DND-41 (cell line): ENCODE measurements at regions not wholly inside any gene's neighbourhood (a gene's known extent, or its start where the extent isn't known, plus 50 kb on each side); places are given as distances from the start of the nearest gene placed in this dataset.
"Not testable (repeated sequence)": the region's sequence is repeated elsewhere in the genome, so short reads cannot be mapped to it uniquely, and the experiment has no call there.

Experiments used
- ATAC-seq: fragments of 200-7000 bp; cut with Tn5 transposase; 3 replicates; pipeline ENCODE4 v1.9.1; 2021; ENCODE audit warnings: low read depth; ENCODE audit not compliant: insufficient read depth
- DNase-seq: peaks from one replicate; pipeline ENCODE4 v3.0.0-alpha.2; 2020
- H2AFZ ChIP-seq: 2 replicates; pipeline ENCODE4 v1.6.0; 2012; ENCODE audit warnings: low read depth, low read length
- H3K27ac ChIP-seq: 2 replicates; pipeline ENCODE4 v1.5.1; 2012; ENCODE audit warnings: low read length, inconsistent platforms
- H3K27me3 ChIP-seq: fragments of 200-600 bp; sonication (generic); 2 replicates; pipeline ENCODE4 v1.6.0; 2012; ENCODE audit warnings: low read length, mild to moderate bottlenecking, inconsistent platforms; ENCODE audit not compliant: insufficient read depth, poor library complexity
- H3K36me3 ChIP-seq: 2 replicates; pipeline ENCODE4 v1.5.1; 2012; ENCODE audit warnings: low read length, inconsistent platforms; ENCODE audit not compliant: insufficient read depth
- H3K4me1 ChIP-seq: 2 replicates; pipeline ENCODE4 v1.5.1; 2012; ENCODE audit warnings: mild to moderate bottlenecking, low read length; ENCODE audit not compliant: insufficient read depth
- H3K4me2 ChIP-seq: 2 replicates; pipeline ENCODE4 v1.6.0; 2012; ENCODE audit warnings: mild to moderate bottlenecking, moderate library complexity, low read length, inconsistent platforms; ENCODE audit not compliant: insufficient read depth
- H3K4me3 ChIP-seq, 2 experiments: fragments of 200-600 bp in 1 of 2; shearing (Covaris generic) in 1 of 2; 2 replicates each; pipeline ENCODE4 v1.5.1; 2012 to 2016; ENCODE audit warnings: inconsistent platforms in 2 of 2, low read length in 2 of 2, mild to moderate bottlenecking in 2 of 2, low read depth in 1 of 2, moderate library complexity in 1 of 2
- H3K79me2 ChIP-seq: 2 replicates; pipeline ENCODE4 v1.6.0; 2012; ENCODE audit warnings: low read length, inconsistent platforms; ENCODE audit not compliant: insufficient read depth
- H3K9ac ChIP-seq: 2 replicates; pipeline ENCODE4 v1.6.0; 2012; ENCODE audit warnings: low read depth, mild to moderate bottlenecking, inconsistent platforms, low read length, moderate library complexity
- H3K9me3 ChIP-seq: 2 replicates; pipeline ENCODE4 v1.5.1; 2012; ENCODE audit warnings: low read length, moderate library complexity, mild to moderate bottlenecking, inconsistent platforms; ENCODE audit not compliant: insufficient read depth, severe bottlenecking
- H4K20me1 ChIP-seq: 2 replicates; pipeline ENCODE4 v1.6.0; 2012; ENCODE audit warnings: low read length; ENCODE audit not compliant: insufficient read depth
- EZH2 ChIP-seq: IDR thresholded peaks from 3 replicates; pipeline ENCODE4 v1.6.1; 2012; ENCODE audit warnings: borderline replicate concordance, low read depth, mild to moderate bottlenecking, moderate library complexity, low read length, inconsistent platforms; ENCODE audit not compliant: severe bottlenecking
- TF ChIP-seq, protein P1 (sequence below): IDR thresholded peaks from 2 replicates; pipeline ENCODE4 v1.5.1; 2012; ENCODE audit warnings: borderline replicate concordance, low read length, moderate library complexity, mild to moderate bottlenecking; ENCODE audit not compliant: poor library complexity, severe bottlenecking; ENCODE audit errors: extremely low read depth

DNA sequence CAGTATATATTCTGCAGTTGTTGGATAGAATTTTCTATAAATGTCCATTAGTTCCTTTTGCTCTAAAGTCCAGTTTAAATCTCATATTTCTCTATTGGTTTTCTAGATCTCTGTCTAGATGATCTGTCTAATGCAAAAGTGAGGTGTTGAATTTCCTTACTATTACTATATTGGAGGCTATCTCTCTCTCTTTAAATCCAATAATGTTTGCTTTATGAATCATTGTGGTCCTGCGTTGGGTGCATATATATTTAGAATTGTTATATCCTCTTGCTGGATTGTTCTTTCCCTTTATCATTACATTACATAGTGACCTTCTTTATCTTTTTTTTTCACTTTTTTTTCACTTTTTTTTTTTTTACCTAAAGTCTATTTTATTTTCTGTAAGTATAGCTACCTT lies 208.5 kb upstream of the ASCC3 start:
- H3K9me3 ChIP-seq: peaks cover 13% of the 10 kb centered on the region
- no peaks in the 10 kb centered on the region for H3K27me3 ChIP-seq
- no peak overlapping the region for H3K9ac ChIP-seq
- H3K4me2 ChIP-seq: no peak overlapping the region
- H3K4me3 ChIP-seq: no peak overlapping the region
- TF ChIP-seq, protein P1, sequence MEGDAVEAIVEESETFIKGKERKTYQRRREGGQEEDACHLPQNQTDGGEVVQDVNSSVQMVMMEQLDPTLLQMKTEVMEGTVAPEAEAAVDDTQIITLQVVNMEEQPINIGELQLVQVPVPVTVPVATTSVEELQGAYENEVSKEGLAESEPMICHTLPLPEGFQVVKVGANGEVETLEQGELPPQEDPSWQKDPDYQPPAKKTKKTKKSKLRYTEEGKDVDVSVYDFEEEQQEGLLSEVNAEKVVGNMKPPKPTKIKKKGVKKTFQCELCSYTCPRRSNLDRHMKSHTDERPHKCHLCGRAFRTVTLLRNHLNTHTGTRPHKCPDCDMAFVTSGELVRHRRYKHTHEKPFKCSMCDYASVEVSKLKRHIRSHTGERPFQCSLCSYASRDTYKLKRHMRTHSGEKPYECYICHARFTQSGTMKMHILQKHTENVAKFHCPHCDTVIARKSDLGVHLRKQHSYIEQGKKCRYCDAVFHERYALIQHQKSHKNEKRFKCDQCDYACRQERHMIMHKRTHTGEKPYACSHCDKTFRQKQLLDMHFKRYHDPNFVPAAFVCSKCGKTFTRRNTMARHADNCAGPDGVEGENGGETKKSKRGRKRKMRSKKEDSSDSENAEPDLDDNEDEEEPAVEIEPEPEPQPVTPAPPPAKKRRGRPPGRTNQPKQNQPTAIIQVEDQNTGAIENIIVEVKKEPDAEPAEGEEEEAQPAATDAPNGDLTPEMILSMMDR: no peak
- TF ChIP-seq EZH2: no peak
- no peaks in the 10 kb centered on the region for H3K79me2 ChIP-seq
- no peaks in the 10 kb centered on the region for H4K20me1 ChIP-seq
- H3K36me3 ChIP-seq: no peaks in the 10 kb centered on the region
- H2AFZ ChIP-seq: no peak overlapping the region
- ATAC-seq (no peak), DNase-seq (no peak)
- no peak overlapping the region for H3K27ac ChIP-seq
- H3K4me1 ChIP-seq: no peaks in the 10 kb centered on the region

DNA sequence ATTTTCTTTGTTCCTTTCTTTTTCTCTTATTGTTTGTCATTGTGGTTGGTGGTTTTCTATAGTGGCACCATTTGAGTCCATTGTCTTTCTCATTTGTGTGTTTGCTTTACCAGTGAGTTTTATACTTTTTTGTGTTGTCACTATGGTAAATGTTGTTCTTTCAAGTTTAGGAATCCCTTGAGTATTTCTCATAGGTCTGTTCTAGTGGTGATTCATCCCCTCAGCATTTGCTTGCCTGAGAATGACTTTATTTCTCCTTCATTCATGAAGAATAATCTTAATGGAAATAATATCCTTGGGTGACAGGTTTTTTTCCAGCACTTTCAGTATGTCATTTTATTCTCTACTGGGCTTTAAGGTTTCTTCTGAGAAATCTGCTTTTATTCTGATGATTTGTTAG lies 209.2 kb upstream of the ASCC3 start:
- H3K9ac ChIP-seq: no peak overlapping the region
- H4K20me1 ChIP-seq: no peaks in the 10 kb centered on the region
- no peak for TF ChIP-seq EZH2
- TF ChIP-seq, protein P1: no peak
- no peaks in the 10 kb centered on the region for H3K79me2 ChIP-seq
- DNase-seq (no peak), ATAC-seq (no peak)
- no peak overlapping the region for H3K4me3 ChIP-seq
- no peaks in the 10 kb centered on the region for H3K36me3 ChIP-seq
- no peak overlapping the region for H3K4me2 ChIP-seq
- H3K4me1 ChIP-seq: no peaks in the 10 kb centered on the region
- no peak overlapping the region for H3K27ac ChIP-seq
- no peak overlapping the region for H2AFZ ChIP-seq
- H3K9me3 ChIP-seq: peaks cover 13% of the 10 kb centered on the region
- H3K27me3 ChIP-seq: no peaks in the 10 kb centered on the region

DNA sequence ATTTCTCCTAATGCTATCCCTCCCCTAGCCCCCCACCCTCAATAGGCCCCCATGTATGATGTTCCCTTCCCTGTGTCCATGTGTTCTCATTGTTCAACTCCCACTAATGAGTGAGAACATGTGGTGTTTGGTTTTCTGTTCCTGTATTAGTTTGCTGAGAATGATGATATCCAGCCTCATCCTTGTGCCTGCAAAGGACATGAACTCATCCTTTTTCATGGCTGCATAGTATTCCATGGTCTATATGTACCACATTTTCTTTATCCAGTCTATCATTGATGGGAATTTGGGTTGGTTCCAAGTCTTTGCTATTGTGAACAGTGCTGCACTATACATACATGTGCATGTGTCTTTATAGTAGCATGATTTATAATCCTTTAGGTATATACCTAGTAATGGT lies 217.5 kb upstream of the ASCC3 start:
- H3K27me3 ChIP-seq, DNase-seq, H4K20me1 ChIP-seq, H3K4me2 ChIP-seq, H3K9me3 ChIP-seq, H3K4me3 ChIP-seq, H3K4me1 ChIP-seq, ATAC-seq, H3K9ac ChIP-seq, H3K36me3 ChIP-seq, H2AFZ ChIP-seq, H3K27ac ChIP-seq, H3K79me2 ChIP-seq: not testable (repeated sequence)

DNA sequence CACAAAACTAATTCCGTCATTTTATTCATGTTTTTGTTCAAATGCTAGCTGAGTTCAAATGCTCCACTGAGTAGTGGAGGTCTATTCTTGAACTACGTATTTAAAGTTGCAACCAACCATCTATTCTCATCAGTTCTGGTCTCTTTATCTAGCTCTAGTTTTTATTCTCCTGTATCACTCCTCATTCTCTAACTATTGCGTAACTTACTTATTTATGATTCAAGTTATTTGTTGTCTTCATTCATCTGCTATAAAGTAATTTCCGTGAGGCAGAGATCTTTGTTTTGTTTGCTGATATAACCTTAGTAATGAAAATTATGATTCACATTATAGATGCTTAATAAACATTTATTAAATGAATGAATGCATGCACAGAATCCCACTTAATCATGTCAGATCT lies 221.6 kb upstream of the ASCC3 start:
- Histone ChIP-seq H3K9me3 (no peaks in the 10 kb centered on the region), H3K79me2 (no peaks in the 10 kb centered on the region), H2AFZ (no peak overlapping the region), H3K27ac (no peak overlapping the region), H3K4me2 (no peak overlapping the region), H4K20me1 (no peaks in the 10 kb centered on the region), H3K9ac (no peak overlapping the region), H3K36me3 (no peaks in the 10 kb centered on the region), H3K4me1 (no peaks in the 10 kb centered on the region), H3K27me3 (no peaks in the 10 kb centered on the region), H3K4me3 (no peak overlapping the region)
- no peak for TF ChIP-seq EZH2
- TF ChIP-seq, protein P1: no peak
- no peak for DNase-seq
- ATAC-seq: no peak
